GM21367 (cell line): ENCODE measurements at regions not wholly inside any gene's neighbourhood (a gene's known extent, or its start where the extent isn't known, plus 50 kb on each side); places are given as distances from the start of the nearest gene placed in this dataset.

Experiments used
- ATAC-seq: cut with Tn5 transposase; IDR thresholded peaks from one replicate; pipeline ENCODE4 v1.9.1; 2021; ENCODE audit not compliant: unreplicated experiment

DNA sequence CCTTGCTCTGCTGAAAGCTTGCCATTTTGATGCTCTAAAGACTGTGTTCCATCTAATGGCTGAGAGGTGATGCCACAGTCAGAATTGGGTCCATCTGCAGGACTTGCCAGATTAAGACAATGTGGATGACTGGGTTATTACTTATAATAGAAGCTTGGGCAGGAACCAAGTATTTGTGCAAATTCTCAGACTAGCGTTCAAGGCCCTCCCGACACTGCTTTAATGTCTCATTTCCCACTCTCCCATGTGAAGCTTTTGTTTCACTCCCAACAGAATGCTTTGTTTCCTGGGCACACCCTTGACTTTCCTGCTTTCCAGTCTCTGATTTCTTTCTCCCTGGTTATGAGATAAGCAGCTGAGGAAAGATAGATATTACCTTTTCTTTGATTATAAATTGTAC is 215.8 kb downstream of the KCNS3 start:
- ATAC-seq = no peak

DNA sequence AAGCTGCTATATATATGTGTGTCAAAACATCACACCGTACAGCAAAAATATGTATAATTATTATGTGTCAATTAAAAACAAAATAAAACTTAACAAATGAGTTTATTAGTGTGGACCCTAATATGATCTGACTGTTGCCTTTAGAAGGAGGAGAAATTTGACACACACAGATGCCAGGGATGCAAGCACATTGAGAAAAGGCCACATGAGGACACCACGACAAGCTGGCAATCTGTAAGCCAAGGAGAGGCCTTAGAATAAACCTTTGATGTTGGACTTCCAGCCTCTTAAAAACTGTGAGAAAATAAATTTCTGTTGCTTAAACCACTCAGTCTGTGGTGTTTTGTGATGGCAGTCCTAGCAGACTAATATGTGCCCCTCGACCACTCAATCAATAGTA is 214.7 kb downstream of the KCNS3 start:
- no peak for ATAC-seq

DNA sequence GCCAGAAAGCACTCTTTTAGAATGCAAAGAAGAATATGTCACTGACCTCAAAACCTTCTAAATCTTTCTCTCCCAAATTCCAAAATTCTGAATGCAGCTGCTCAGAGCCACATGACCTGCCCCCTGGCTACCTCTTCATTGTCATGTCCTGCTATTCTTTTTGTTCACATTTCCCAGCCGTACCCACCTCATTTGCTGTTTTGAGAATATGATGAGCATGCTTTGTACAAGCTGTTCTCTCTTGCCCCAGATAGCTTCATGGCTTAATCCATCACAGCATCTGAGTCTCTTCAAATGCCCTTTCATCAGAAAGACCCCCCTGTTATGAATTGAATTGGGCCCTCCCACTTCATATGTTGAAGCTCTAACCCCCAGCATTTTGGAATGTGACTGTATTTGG is 214.3 kb downstream of the KCNS3 start:
- ATAC-seq = no peak

DNA sequence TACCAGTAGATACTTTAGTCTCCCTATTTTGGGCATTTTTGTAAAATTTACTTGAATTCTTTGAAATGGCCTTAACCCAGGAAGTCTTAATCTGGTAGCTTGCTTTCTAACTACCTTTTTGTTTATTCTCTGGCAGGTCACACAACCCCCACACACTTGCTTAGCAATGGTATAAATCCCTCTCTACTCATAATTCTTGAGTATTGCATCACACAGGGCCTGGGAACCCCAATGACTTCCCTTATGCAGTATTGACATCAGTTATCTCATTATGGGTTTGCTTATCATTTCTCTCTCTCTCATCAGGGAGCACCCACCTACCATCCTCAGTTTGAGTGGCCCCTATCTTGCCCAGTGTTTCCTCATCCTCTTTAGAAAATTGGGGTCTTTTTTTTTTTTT is 207.1 kb downstream of the KCNS3 start:
- ATAC-seq = no peak

DNA sequence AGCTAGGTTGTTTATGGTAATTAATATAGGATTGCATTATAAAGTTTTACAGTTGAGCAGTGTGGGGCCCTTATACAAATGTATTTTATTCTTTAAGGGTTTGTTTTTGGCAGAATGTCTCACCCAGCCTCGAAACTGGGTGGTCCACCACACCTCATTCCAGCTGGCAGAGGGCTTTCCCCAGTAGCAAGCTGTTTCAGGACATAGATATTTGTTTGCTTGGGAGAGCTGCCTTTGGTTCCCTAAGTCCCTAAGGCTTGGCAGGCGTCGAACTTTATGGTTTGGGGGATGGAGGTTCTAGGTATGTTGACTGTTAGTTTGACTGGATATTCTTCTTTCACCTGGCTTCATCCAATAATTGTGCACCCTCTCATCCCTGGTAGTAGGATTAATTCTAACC is 205.9 kb downstream of the KCNS3 start:
- no peak for ATAC-seq

DNA sequence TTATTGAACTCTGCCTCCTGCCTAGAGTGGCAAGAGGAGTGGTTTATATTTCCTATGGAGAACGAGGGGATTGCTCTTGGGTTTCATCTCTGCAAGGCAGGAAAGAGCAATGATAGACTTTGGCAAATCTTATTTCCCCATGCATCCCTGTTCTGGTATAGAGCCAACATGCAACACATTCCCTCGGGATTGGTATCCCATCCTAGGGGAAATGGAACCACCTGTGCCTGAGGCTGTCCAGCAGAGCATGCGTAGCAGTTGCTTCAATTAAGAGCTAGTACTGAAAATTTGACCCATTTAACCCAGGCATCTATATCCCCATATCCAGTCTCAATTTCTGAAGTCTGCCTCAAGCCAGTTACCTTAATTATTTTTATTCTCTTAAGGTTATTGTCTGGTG is 205.3 kb downstream of the KCNS3 start:
- ATAC-seq = no peak

DNA sequence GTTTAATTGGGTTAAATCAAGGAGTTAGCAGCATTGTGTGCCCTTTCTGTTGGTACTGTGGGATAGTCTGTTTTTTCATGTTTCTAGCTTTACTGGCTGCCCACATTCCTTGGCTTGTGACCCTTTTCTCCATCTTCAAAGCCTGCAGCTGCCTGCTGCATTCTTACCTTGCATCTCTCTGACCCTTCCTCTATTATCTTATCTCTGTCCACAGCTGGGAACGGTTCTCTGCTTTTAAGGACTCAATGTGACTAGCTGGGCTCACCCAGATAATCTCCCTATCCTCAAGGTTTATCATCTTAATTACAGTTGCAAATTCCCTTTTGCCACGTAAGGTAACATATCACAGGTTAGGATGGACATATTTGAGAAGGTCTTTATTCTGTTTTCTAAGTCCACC is 199.7 kb downstream of the KCNS3 start:
- no peak for ATAC-seq

DNA sequence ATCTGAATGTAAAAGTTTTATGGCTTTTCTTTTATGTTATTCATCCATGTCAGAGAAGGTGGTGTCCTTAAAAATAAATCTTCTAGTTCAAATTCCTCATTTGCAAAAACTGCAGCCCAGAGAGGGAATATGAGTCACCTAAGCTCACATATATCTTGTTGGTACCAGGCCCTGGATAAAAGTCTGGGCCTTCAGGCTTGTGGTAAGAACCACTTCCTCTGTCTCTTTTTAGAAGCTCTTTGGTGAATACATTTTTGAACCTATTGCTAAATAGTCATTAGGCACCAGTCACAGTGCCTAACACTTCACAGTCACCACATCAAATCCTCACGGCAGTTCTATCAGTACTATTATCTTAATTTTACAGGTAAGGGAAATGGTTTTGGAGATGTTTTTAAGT is 199.2 kb downstream of the KCNS3 start:
- peak; percentile 57 for ATAC-seq

DNA sequence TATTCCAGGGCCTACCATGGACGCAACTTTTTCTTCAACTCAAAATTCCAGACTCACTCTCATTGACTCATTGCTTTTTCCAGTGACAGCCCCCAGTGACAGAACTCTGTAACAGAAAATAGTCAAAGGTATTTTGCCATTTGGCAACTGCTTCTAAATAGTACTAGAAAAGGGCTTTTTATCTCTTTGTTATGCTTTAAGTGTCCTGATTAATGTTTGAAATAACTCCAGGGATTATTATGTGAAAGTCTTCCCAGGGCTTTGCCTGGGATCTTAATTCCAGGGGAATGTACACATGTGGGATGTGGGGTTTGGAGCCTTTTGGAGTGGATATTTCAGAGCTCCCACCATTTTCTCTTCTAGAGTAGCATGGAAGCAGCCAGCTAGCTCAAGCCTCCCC is 198.8 kb downstream of the KCNS3 start:
- ATAC-seq = no peak

DNA sequence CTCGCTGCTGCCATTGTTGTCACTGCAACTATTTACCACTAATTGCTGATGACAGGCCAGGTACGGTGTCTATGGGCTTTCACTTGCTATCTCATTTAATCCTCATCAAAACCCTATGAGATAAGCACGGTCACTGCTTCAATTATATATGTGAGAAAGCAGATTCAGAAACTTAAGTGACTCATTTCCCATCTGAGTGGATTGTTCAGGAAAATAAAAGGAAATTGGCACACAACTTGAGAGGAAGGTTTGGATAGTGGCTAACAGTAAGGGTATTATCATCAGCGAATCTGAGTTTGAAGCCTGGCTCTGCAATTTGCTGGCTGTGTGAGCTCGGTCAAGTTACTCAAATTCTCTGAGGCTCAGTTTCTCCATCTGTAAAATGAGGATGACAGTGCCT is 196.0 kb downstream of the KCNS3 start:
- no peak for ATAC-seq

DNA sequence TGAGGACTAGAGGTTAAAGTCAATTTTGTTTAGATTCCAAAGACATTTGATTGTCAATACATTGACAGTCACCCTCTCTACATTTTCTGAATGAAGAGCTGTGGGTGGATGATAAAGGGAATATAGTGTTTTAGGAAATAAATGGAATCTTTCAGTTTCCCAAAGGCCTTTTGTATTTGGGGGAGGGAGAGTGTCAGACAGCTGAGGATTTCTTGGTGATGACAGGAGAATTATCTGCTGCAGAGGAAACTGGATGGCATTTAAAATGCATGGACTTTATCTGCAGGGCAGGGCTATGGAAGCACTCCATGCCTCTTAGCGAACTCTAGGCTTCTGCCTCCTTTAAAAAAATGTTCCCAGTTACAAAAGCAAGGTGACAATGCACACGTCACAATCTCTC is 195.1 kb downstream of the KCNS3 start:
- no peak for ATAC-seq

DNA sequence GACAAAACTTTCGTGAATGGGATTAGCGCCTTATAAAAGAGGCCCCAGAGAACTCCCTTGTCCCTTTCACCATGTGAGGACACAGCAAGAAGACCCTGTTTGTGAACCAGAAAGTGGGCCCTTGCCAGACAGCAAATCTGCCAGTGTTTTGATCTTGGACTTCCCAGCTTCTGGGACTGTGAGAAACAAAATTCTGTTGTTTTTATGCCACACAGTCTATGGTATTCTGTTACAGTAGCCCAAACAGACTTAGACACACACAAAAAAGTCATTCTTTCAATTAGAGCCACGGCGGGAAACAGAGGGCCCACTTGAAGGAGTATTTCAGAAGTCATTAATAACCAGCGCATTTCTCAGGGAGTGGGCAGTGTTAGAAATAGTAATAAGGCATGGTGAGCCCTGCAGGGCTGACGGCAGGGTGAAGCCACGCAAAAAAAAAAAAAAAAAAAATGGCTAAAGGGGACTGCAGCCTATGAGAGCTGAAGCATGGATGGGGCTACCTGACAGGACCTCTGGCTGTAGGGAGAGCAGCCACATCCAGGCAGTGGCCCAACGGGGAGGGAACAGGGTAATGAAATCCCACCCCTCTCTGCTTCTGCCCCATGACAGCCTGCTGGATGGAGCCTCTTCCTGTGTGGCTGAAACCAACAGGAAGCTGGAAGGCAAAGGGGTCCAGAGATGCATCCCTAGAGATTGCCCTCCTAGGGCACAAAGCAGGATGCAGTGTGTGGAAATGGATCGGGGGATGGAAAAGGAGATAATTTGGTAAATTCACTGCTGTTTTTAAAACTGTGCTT is 189.3 kb downstream of the KCNS3 start:
- no peak for ATAC-seq

DNA sequence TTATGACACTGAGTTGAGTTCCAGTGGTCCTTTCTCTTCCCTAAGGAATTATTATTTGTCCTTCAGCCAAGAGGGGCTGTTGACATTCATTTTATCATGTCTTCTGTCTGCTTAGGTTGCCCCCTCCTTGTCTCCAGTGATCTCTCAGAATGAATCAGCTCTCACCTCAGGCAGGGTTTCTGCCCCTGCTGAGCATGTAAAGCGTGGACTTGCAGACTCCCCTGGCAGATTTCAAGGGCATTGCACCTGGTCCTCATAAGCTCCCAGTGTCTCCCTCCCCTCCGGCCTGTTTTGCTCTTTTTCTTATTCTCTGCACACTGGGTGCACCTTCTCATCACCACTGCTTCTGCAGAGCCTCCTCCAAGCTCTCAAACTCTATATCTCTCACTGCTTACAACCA is 188.4 kb downstream of the KCNS3 start:
- no peak for ATAC-seq

DNA sequence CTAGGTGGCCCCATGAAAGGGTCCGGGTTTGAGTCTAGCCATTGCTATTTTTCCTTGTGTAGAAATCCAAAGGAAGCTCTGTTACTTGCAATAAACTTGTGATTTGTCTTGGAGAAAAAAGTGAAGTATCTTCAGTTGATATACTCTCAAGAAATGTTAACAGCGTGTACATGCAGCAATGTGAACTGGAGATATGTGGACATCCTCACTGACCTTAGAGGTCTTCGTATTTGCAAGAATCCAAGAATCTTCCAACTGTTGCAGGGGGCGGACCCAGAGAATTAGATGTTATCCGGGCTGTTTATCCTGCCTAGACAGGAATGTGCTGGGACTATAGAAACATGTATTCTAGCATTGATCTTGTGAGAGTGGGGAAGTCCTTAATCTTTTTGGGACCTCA is 187.6 kb downstream of the KCNS3 start:
- no peak for ATAC-seq

DNA sequence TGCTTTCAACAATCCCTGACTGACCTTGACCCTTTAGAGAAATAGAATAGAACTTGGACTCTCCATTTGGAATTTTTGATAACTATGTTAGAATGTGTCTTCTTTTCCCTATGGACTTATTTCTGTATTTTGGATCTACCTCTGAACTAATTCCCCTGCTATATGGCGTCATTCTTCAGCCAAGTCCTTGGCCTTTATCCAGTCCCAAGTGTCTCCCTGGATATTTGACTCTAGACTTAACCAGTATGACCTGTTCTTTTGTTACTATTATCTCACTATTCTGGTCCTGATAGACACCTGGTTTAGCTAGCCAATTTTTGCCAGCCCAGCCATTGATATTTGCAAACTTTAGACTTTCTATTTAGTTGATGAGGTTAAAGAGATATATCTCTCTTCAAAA is 186.8 kb downstream of the KCNS3 start:
- no peak for ATAC-seq

DNA sequence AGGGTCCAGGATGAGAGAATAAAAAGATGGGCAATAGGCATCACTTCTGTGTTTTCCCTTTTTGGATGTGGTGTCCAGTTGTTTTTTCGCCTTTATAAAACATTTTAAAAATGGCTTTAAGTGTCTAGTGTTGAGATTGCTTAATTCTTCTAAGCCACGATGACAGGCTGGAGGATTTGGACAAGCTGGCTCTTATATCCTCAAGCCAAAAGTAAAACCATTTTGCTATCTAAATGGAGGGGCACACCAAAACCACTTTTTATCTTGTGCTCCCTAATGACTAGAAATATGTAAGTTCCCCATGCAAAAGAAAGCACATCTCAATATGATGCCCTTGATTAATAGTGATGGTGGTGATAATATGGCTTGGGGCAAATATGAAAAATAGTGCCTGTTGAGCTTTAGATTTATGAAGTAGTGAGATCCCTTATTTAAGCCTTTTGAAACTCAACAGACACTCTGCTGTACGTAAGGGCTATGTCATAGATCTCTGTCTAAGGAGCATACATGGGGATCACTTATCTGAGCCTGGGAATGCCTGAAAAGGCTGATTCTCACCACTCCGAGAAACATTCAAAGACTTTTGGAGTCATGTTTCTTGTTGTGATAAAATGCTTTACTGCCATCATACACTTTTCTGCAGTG is 185.5 kb downstream of the KCNS3 start:
- no peak for ATAC-seq

DNA sequence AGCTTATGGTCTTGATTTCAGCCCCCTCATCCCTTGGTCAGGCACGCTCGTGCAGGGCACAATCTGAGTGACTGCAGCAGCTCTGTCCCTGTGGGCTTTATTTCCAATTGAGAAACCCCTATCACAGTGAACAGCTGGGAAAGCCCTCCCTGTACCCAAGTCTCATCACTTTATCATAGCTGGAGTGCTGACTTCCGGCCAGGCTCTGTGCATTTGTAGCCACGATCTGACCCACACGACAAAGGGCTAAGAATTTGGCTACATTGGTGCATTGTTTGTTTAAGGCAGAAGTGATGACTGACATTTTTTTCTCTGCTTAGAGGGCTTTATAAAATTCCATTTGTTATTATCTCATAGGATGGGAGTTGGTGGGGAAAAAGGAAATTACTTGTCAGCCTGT is 184.4 kb downstream of the KCNS3 start:
- no peak for ATAC-seq

DNA sequence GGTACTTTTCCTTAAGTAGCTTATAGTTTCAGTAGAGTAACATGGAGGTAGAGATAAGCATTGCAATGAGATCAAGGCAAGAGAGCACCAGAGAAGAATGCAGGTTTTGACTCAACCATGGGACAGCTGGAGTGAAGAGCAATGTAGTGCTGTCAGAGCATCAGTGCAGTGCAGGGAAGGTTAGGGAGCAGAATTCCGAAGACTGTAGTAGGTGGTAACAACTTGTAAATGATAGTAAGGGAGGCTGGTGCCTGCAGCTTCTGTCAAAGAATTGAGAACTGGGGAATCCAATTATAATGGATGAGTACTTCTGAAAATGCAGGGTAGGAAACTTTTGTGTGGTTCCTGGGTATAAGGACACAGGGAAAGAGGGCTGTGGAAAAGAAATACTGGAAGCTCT is 183.2 kb downstream of the KCNS3 start:
- no peak for ATAC-seq

DNA sequence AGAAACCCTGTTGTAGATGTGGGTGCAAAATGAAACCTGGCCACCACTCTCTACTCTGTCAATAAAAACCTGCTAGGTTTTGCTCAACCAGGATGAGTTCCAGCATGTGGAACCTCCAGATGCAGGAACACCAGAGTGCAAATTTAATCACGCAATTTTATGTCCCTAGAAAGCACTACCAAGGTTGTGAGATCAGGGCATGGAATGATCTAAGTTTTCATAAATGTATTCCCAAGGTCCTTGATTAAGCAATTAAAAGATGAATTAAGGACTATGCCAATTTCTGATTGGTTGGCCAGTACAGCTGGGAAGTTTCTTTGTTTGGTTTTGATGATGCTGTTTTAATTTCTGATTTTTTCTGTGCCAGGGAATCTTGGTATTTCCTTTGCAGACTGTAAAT is 179.2 kb downstream of the KCNS3 start:
- ATAC-seq = no peak

DNA sequence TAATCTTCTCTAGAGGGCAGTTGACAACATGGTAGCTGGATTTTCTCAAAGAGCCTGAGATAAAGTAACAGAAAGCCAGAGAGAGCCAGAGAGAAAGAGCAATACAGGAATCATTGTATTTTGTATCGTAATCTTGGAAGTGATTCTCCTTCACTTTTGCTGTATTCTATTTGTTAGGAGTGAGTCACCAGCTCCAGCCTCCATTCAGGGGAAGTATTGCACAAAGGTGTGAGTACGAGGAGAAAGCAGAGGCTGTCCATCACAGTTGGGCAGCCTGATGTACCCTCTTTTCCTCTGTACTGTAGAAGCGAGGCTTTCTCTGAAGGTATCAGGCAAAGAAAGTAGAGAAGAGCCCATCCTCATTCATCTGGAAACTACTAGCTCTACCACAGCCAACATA is 176.8 kb downstream of the KCNS3 start:
- ATAC-seq = no peak

DNA sequence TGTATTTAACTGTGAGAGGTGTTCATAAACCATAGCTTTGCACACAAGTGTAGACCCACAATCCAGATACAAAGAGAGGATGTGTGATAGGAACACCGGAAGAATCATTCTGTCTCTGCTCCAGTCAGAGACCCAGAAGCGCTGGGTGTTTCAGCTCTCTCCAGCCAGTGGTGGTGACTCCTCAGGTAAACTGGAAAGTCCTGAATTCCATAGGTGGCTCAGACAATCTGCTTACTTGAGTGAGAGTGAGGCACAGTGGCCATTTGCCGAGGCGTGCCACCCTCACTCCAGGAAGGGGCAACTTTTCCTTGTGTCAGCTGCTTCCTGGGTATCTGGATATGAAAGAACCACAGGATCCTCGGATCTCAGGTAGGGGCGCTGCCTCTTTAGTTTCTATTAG is 171.5 kb downstream of the KCNS3 start:
- no peak for ATAC-seq

DNA sequence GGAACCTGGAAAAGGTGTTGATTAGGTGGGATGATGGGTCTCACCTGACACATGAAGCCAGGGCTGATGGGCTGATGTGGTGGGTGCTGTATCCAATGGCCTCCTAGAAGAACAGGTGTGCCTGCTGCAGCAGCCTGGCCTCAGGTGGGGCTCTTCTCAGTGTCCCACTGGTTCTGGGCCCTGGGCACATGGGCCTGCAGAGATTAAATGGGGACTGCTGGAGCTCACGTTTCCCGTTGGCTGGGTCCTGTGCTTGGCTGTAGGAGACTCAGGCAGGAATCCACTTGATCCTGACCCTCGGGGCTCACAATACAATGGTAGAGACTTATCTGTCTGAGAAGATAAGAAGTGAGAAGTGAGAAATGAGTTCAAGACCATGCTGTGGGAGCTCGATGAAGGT is 170.9 kb downstream of the KCNS3 start:
- ATAC-seq = no peak
